DND-41 (cell line): ENCODE measurements at regions not wholly inside any gene's neighbourhood (a gene's known extent, or its start where the extent isn't known, plus 50 kb on each side); places are given as distances from the start of the nearest gene placed in this dataset.

Source experiments
- ATAC-seq: fragments of 200-7000 bp; cut with Tn5 transposase; 3 replicates; pipeline ENCODE4 v1.9.1; 2021; ENCODE audit warnings: low read depth; ENCODE audit not compliant: insufficient read depth
- DNase-seq: peaks from one replicate; pipeline ENCODE4 v3.0.0-alpha.2; 2020
- H2AFZ ChIP-seq: 2 replicates; pipeline ENCODE4 v1.6.0; 2012; ENCODE audit warnings: low read depth, low read length
- H3K27ac ChIP-seq: 2 replicates; pipeline ENCODE4 v1.5.1; 2012; ENCODE audit warnings: low read length, inconsistent platforms
- H3K27me3 ChIP-seq: fragments of 200-600 bp; sonication (generic); 2 replicates; pipeline ENCODE4 v1.6.0; 2012; ENCODE audit warnings: low read length, mild to moderate bottlenecking, inconsistent platforms; ENCODE audit not compliant: insufficient read depth, poor library complexity
- H3K36me3 ChIP-seq: 2 replicates; pipeline ENCODE4 v1.5.1; 2012; ENCODE audit warnings: low read length, inconsistent platforms; ENCODE audit not compliant: insufficient read depth
- H3K4me1 ChIP-seq: 2 replicates; pipeline ENCODE4 v1.5.1; 2012; ENCODE audit warnings: mild to moderate bottlenecking, low read length; ENCODE audit not compliant: insufficient read depth
- H3K4me2 ChIP-seq: 2 replicates; pipeline ENCODE4 v1.6.0; 2012; ENCODE audit warnings: mild to moderate bottlenecking, moderate library complexity, low read length, inconsistent platforms; ENCODE audit not compliant: insufficient read depth
- H3K4me3 ChIP-seq, 2 experiments: fragments of 200-600 bp in 1 of 2; shearing (Covaris generic) in 1 of 2; 2 replicates each; pipeline ENCODE4 v1.5.1; 2012 to 2016; ENCODE audit warnings: inconsistent platforms in 2 of 2, low read length in 2 of 2, mild to moderate bottlenecking in 2 of 2, low read depth in 1 of 2, moderate library complexity in 1 of 2
- H3K79me2 ChIP-seq: 2 replicates; pipeline ENCODE4 v1.6.0; 2012; ENCODE audit warnings: low read length, inconsistent platforms; ENCODE audit not compliant: insufficient read depth
- H3K9ac ChIP-seq: 2 replicates; pipeline ENCODE4 v1.6.0; 2012; ENCODE audit warnings: low read depth, mild to moderate bottlenecking, inconsistent platforms, low read length, moderate library complexity
- H3K9me3 ChIP-seq: 2 replicates; pipeline ENCODE4 v1.5.1; 2012; ENCODE audit warnings: low read length, moderate library complexity, mild to moderate bottlenecking, inconsistent platforms; ENCODE audit not compliant: insufficient read depth, severe bottlenecking
- H4K20me1 ChIP-seq: 2 replicates; pipeline ENCODE4 v1.6.0; 2012; ENCODE audit warnings: low read length; ENCODE audit not compliant: insufficient read depth
- CTCF ChIP-seq: IDR thresholded peaks from 2 replicates; pipeline ENCODE4 v1.5.1; 2012; ENCODE audit warnings: borderline replicate concordance, low read length, moderate library complexity, mild to moderate bottlenecking; ENCODE audit not compliant: poor library complexity, severe bottlenecking; ENCODE audit errors: extremely low read depth
- EZH2 ChIP-seq: IDR thresholded peaks from 3 replicates; pipeline ENCODE4 v1.6.1; 2012; ENCODE audit warnings: borderline replicate concordance, low read depth, mild to moderate bottlenecking, moderate library complexity, low read length, inconsistent platforms; ENCODE audit not compliant: severe bottlenecking

GRCh38 chr4:123856689-123857545, 460.3 kb downstream of the SPRY1 start:
- Histone ChIP-seq H3K79me2 (no peaks in the 10 kb centered on the region), H4K20me1 (no peaks in the 10 kb centered on the region), H3K9ac (no peak overlapping the region), H3K9me3 (no peaks in the 10 kb centered on the region), H3K36me3 (no peaks in the 10 kb centered on the region), H3K27ac (no peak overlapping the region), H3K4me1 (no peaks in the 10 kb centered on the region), H2AFZ (no peak overlapping the region), H3K4me2 (no peak overlapping the region), H3K27me3 (no peaks in the 10 kb centered on the region), H3K4me3 (no peak overlapping the region)
- TF ChIP-seq CTCF = no peak
- no peak for TF ChIP-seq EZH2
- ATAC-seq = no peak
- DNase-seq = no peak

- no peak overlapping the region for H3K4me3 ChIP-seq
- TF ChIP-seq EZH2 = no peak
- no peak for TF ChIP-seq CTCF
- no peaks in the 10 kb centered on the region for H3K79me2 ChIP-seq
- H3K4me1 ChIP-seq = no peaks in the 10 kb centered on the region
- H3K27ac ChIP-seq = no peak overlapping the region
- no peak overlapping the region for H2AFZ ChIP-seq
- H4K20me1 ChIP-seq = no peaks in the 10 kb centered on the region
- H3K9ac ChIP-seq = no peak overlapping the region
- no peaks in the 10 kb centered on the region for H3K36me3 ChIP-seq
- no peaks in the 10 kb centered on the region for H3K9me3 ChIP-seq
- no peaks in the 10 kb centered on the region for H3K27me3 ChIP-seq
- DNase-seq = no peak
- ATAC-seq = no peak
- H3K4me2 ChIP-seq = no peak overlapping the region
These were observed 461.9 kb downstream of the SPRY1 start for GRCh38 chr4:123858465-123858864.

GRCh38 chr4:123862812-123863211, 466.2 kb downstream of the SPRY1 start:
- Histone ChIP-seq H3K4me1 (no peaks in the 10 kb centered on the region), H3K9ac (no peak overlapping the region), H3K4me2 (no peak overlapping the region), H3K9me3 (no peaks in the 10 kb centered on the region), H3K36me3 (no peaks in the 10 kb centered on the region), H2AFZ (no peak overlapping the region), H3K4me3 (no peak overlapping the region), H4K20me1 (no peaks in the 10 kb centered on the region), H3K79me2 (no peaks in the 10 kb centered on the region), H3K27ac (no peak overlapping the region), H3K27me3 (no peaks in the 10 kb centered on the region)
- TF ChIP-seq EZH2 (no peak), CTCF (no peak)
- no peak for DNase-seq
- ATAC-seq = no peak
